DOHH2 (cell line): ENCODE measurements at regions not wholly inside any gene's neighbourhood (a gene's known extent, or its start where the extent isn't known, plus 50 kb on each side); places are given as distances from the start of the nearest gene placed in this dataset.

ENCODE experiments used
- H3F3A ChIP-seq: fragments of 200-600 bp; sonication (generic), shearing (Covaris generic); 2 replicates; pipeline ENCODE4 v1.6.0; 2016; ENCODE audit warnings: antibody characterized with exemption, mild to moderate bottlenecking; ENCODE audit not compliant: control insufficient read depth, insufficient read depth
- H3K27ac ChIP-seq: fragments of 200-600 bp; sonication (generic); 2 replicates; pipeline ENCODE4 v1.5.1; 2014; ENCODE audit warnings: low read depth, mild to moderate bottlenecking, low read length, moderate library complexity
- H3K27me3 ChIP-seq: fragments of 200-600 bp; sonication (generic); 2 replicates; pipeline ENCODE4 v1.6.1; 2014; ENCODE audit warnings: mild to moderate bottlenecking, low read length, mixed read lengths; ENCODE audit not compliant: control insufficient read depth
- H3K36me3 ChIP-seq: fragments of 200-600 bp; sonication (generic); 2 replicates; pipeline ENCODE4 v1.6.1; 2014; ENCODE audit warnings: mild to moderate bottlenecking, low read length, moderate library complexity, mixed read lengths; ENCODE audit not compliant: control insufficient read depth
- H3K4me1 ChIP-seq: fragments of 200-600 bp; sonication (generic); 2 replicates; pipeline ENCODE4 v1.6.1; 2014; ENCODE audit warnings: mild to moderate bottlenecking, low read length, mixed read lengths; ENCODE audit not compliant: control insufficient read depth
- H3K4me2 ChIP-seq: fragments of 200-600 bp; sonication (generic); 2 replicates; pipeline ENCODE4 v1.6.0; 2014; ENCODE audit warnings: mild to moderate bottlenecking, low read length, moderate library complexity
- H3K4me3 ChIP-seq: fragments of 200-600 bp; sonication (generic); 2 replicates; pipeline ENCODE4 v1.5.1; 2014; ENCODE audit warnings: mild to moderate bottlenecking, low read length, mixed read lengths
- H3K79me2 ChIP-seq: fragments of 200-600 bp; sonication (generic); 2 replicates; pipeline ENCODE4 v1.6.1; 2014; ENCODE audit warnings: mild to moderate bottlenecking, low read length, mixed read lengths; ENCODE audit not compliant: control insufficient read depth
- H3K9me2 ChIP-seq: fragments of 200-600 bp; sonication (generic); replicated peaks from 2 replicates; pipeline ENCODE4 v1.6.1; 2014; ENCODE audit warnings: mild to moderate bottlenecking, low read length, mixed read lengths; ENCODE audit not compliant: control insufficient read depth
- H3K9me3 ChIP-seq: fragments of 200-600 bp; sonication (generic); 2 replicates; pipeline ENCODE4 v1.6.1; 2014; ENCODE audit warnings: antibody characterized with exemption, low read length, mixed read lengths; ENCODE audit not compliant: control insufficient read depth, insufficient read depth
- H4K20me1 ChIP-seq: fragments of 200-600 bp; sonication (generic); 2 replicates; pipeline ENCODE4 v1.6.0; 2014; ENCODE audit warnings: low read depth, mild to moderate bottlenecking, antibody characterized with exemption, low read length, moderate library complexity; ENCODE audit not compliant: control insufficient read depth, insufficient read depth
- CTCF ChIP-seq: fragments of 200-600 bp; sonication (generic); IDR thresholded peaks from one replicate; pipeline ENCODE4 v1.5.1; 2014; ENCODE audit warnings: antibody characterized with exemption, mild to moderate bottlenecking, low read depth, low read length; ENCODE audit not compliant: poor library complexity, severe bottlenecking
- EZH2phosphoT487 ChIP-seq: fragments of 200-600 bp; sonication (generic); IDR thresholded peaks from 2 replicates; pipeline ENCODE4 v1.6.1; 2017; ENCODE audit warnings: borderline replicate concordance, mild to moderate bottlenecking, antibody characterized with exemption, low read length, moderate library complexity, mixed read lengths

DNA sequence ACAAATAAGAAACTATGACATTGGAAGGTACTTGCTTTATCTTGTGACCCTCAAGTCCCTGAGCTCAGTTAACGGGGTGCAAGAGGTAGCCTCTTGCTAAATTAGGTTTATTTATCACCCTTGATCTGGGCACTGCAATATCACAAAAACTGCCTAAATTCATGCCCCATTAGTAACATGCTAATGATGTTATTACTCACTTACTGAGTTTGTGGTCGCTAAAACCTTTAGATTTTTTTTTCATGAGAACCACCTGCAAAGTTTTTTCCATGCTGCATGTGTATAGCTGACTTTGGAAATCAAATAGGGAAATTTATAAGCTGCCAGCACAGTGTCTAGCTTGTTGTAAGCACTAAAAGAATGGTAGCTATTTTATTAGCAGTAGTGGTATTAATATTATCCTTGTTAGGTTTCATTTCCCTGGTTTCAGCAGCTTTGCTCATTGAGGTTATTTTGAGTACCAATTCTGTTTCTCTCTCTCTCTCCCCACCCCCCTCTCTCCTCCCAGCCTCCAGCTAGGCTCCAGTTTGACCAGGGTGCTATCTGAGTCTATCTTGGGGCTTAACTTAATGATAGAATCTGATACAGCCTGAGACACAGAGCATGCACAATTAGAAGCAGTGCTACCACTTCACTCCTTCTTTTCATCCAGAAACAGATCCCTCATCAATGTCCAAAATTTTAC lies 88.7 kb upstream of the ATP8B1 start:
- H3K4me2 ChIP-seq: peak overlapping the region; percentile 30
- no peaks in the 10 kb centered on the region for H3F3A ChIP-seq
- H4K20me1 ChIP-seq: no peaks in the 10 kb centered on the region
- H3K4me1 ChIP-seq: peaks cover 14% of the 10 kb centered on the region
- H3K27me3 ChIP-seq: no peaks in the 10 kb centered on the region
- H3K79me2 ChIP-seq: no peaks in the 10 kb centered on the region
- H3K9me3 ChIP-seq: peaks cover 15% of the 10 kb centered on the region
- TF ChIP-seq EZH2phosphoT487 (no peak), CTCF (no peak)
- no peaks in the 10 kb centered on the region for H3K9me2 ChIP-seq
- H3K27ac ChIP-seq: peak overlapping the region; percentile 17; the same call in 1 of the 2 replicates
- H3K4me3 ChIP-seq: no peak overlapping the region
- no peaks in the 10 kb centered on the region for H3K36me3 ChIP-seq

GRCh38 chr18:57890266-57890665 lies 87.2 kb upstream of the ATP8B1 start:
- H3K27me3 ChIP-seq: no peaks in the 10 kb centered on the region
- H3K79me2 ChIP-seq: no peaks in the 10 kb centered on the region
- no peaks in the 10 kb centered on the region for H4K20me1 ChIP-seq
- H3K9me2 ChIP-seq: no peaks in the 10 kb centered on the region
- H3K36me3 ChIP-seq: no peaks in the 10 kb centered on the region
- no peak overlapping the region for H3K27ac ChIP-seq
- TF ChIP-seq EZH2phosphoT487 (no peak), CTCF (no peak)
- H3F3A ChIP-seq: no peaks in the 10 kb centered on the region
- H3K4me1 ChIP-seq: peaks cover 14% of the 10 kb centered on the region
- H3K4me2 ChIP-seq: no peak overlapping the region
- no peak overlapping the region for H3K4me3 ChIP-seq
- peaks cover 15% of the 10 kb centered on the region for H3K9me3 ChIP-seq

- Histone ChIP-seq H3K27ac (no peak overlapping the region), H3K4me3 (no peak overlapping the region), H3K36me3 (no peaks in the 10 kb centered on the region), H4K20me1 (no peaks in the 10 kb centered on the region), H3K4me2 (no peak overlapping the region), H3K27me3 (no peaks in the 10 kb centered on the region), H3K79me2 (no peaks in the 10 kb centered on the region), H3F3A (no peaks in the 10 kb centered on the region), H3K4me1 (peaks cover 14% of the 10 kb centered on the region), H3K9me3 (peaks cover 15% of the 10 kb centered on the region), H3K9me2 (no peaks in the 10 kb centered on the region)
- TF ChIP-seq EZH2phosphoT487 (no peak), CTCF (no peak)
Measured at GRCh38 chr18:57889841-57890240, 86.7 kb upstream of the ATP8B1 start.
